PC-9 (cell line): ENCODE measurements at regions not wholly inside any gene's neighbourhood (a gene's known extent, or its start where the extent isn't known, plus 50 kb on each side); places are given as distances from the start of the nearest gene placed in this dataset.

ENCODE experiments used
- CTCF ChIP-seq: fragments of 200-600 bp; sonication (generic); conservative IDR thresholded peaks from 2 replicates; pipeline ENCODE4 v1.6.1; 2017; ENCODE audit warnings: mixed run types, antibody characterized with exemption, mild to moderate bottlenecking, moderate library complexity
- EZH2 ChIP-seq: fragments of 200-600 bp; sonication (generic); IDR thresholded peaks from 2 replicates; pipeline ENCODE4 v1.8.0; 2017; ENCODE audit warnings: antibody characterized with exemption, low read depth

- no peak for TF ChIP-seq CTCF
- TF ChIP-seq EZH2: no peak
Observed at GRCh38 chr2:111620281-111620680, 263.7 kb downstream of the ANAPC1 start.
